Stomach (tissue), 8 donors: ENCODE measurements at regions not wholly inside any gene's neighbourhood (a gene's known extent, or its start where the extent isn't known, plus 50 kb on each side); places are given as distances from the start of the nearest gene placed in this dataset.

ENCODE experiments used
- DNase-seq, 2 donors: peaks; one replicate each; pipeline versions ENCODE4 v3.0.0 to v3.0.0-alpha.2; 2013 to 2019
- H3K27ac ChIP-seq, 5 donors: fragments of 200-600 bp in 4 of 5; sonication (generic) in 4 of 5; one replicate each; pipeline ENCODE4 v1.5.1; 2013 to 2019; ENCODE audit warnings: mild to moderate bottlenecking in 1 of 5, moderate library complexity in 1 of 5
- H3K27me3 ChIP-seq, 3 donors: fragments of 200-600 bp; sonication (generic); one replicate each; pipeline ENCODE4 v1.5.1; 2017 to 2019; ENCODE audit warnings: mixed run types in 1 of 3
- H3K36me3 ChIP-seq, 4 donors: fragments of 200-600 bp; sonication (generic); 1 replicate in 3 of 4; 2 replicates in 1 of 4; pipeline ENCODE4 v1.5.1; 2016 to 2019
- H3K4me1 ChIP-seq, 4 donors: fragments of 200-600 bp; sonication (generic); one replicate each; pipeline ENCODE4 v1.5.1; 2016 to 2019
- H3K4me3 ChIP-seq, 4 donors: fragments of 200-600 bp; sonication (generic) in 3 of 4; one replicate each; pipeline ENCODE4 v1.5.1; 2016 to 2019; ENCODE audit warnings: mild to moderate bottlenecking in 1 of 4
- H3K9me3 ChIP-seq, 4 donors: fragments of 200-600 bp; sonication (generic); one replicate each; pipeline ENCODE4 v1.5.1; 2016 to 2019
- EP300 ChIP-seq: sonication (generic); formaldehyde crosslinking; IDR thresholded peaks from one replicate; pipeline ENCODE4 v1.6.1; 2017; ENCODE audit warnings: antibody characterized with exemption
- POLR2A ChIP-seq, 4 donors: fragments of 450-650 bp; IDR thresholded peaks; one replicate each; pipeline ENCODE4 v1.6.1; 2016; ENCODE audit warnings: antibody characterized with exemption in 4 of 4, control low read depth in 2 of 4, mild to moderate bottlenecking in 1 of 4, moderate library complexity in 1 of 4
- POLR2AphosphoS5 ChIP-seq, 3 donors: sonication (generic); formaldehyde crosslinking; IDR thresholded peaks; one replicate each; pipeline ENCODE4 v1.6.1; 2016; ENCODE audit warnings: antibody characterized with exemption in 3 of 3
- WGBS, 5 donors: extraction: QIAGEN DNeasy Blood & Tissue Kit in 3 of 5; methylation state at CpG; one replicate each; pipeline versions ENCODE4 v1.1.5 to v1.1.7; 2013 to 2018; 5-methylcytosine and 5-hydroxymethylcytosine counted together
- intact Hi-C: fragments of 100-400 bp; cut with DNase I; formaldehyde crosslinking; loops from one replicate; pipeline ENCODE4 v1.15.1; 2023; ENCODE audit warnings: low total_unique reads
- TF ChIP-seq, protein P1 (sequence below), 7 experiments: fragments of 450-650 bp in 4 of 7; fragments of 200-600 bp in 3 of 7; sonication (generic) in 3 of 7; IDR thresholded peaks; one replicate each; pipeline ENCODE4 v1.5.1; 2016 to 2019; ENCODE audit warnings: antibody characterized with exemption in 7 of 7, control low read depth in 2 of 7, mild to moderate bottlenecking in 1 of 7
- donor health status: healthy with polysubstance abuse.
- donor health status: Bipolar disorder and iron deficiency.
- donor health status: healthy.

DNA sequence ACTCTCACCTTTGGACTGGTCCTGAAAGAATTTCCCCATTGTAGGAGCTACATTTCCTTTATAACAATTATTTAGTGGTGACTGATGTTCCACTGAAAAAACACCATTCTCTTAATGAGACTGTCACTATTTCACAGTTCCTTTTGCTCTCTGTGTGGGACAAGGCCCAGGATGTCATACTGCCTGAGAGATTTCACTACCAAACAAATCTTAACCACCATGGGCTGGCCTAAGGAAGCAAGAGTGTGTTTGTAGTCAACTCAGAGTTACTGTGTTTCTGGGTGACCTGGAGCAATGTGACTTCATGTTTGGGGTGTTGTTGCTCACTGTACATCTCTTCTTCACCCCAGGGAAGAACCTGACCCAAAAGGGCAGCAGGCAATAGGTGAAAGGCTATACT lies 50.1 kb upstream of the ZNF608 start:
- no peaks in the 10 kb centered on the region for H3K9me3 ChIP-seq
- no peak overlapping the region for H3K4me3 ChIP-seq
- H3K4me1 ChIP-seq: no peaks in the 10 kb centered on the region
- DNase-seq: no peak
- intact Hi-C loops: no loop called here
- no peaks in the 10 kb centered on the region for H3K27me3 ChIP-seq
- no peak for TF ChIP-seq POLR2AphosphoS5 (IDR thresholded peaks at IDR 0.05)
- TF ChIP-seq, protein P1, sequence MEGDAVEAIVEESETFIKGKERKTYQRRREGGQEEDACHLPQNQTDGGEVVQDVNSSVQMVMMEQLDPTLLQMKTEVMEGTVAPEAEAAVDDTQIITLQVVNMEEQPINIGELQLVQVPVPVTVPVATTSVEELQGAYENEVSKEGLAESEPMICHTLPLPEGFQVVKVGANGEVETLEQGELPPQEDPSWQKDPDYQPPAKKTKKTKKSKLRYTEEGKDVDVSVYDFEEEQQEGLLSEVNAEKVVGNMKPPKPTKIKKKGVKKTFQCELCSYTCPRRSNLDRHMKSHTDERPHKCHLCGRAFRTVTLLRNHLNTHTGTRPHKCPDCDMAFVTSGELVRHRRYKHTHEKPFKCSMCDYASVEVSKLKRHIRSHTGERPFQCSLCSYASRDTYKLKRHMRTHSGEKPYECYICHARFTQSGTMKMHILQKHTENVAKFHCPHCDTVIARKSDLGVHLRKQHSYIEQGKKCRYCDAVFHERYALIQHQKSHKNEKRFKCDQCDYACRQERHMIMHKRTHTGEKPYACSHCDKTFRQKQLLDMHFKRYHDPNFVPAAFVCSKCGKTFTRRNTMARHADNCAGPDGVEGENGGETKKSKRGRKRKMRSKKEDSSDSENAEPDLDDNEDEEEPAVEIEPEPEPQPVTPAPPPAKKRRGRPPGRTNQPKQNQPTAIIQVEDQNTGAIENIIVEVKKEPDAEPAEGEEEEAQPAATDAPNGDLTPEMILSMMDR (IDR thresholded peaks at IDR 0.05): no peak
- no peak for TF ChIP-seq POLR2A (IDR thresholded peaks at IDR 0.05)
- TF ChIP-seq EP300: no peak
- H3K36me3 ChIP-seq: no peaks in the 10 kb centered on the region
- H3K27ac ChIP-seq: no peak overlapping the region

DNA sequence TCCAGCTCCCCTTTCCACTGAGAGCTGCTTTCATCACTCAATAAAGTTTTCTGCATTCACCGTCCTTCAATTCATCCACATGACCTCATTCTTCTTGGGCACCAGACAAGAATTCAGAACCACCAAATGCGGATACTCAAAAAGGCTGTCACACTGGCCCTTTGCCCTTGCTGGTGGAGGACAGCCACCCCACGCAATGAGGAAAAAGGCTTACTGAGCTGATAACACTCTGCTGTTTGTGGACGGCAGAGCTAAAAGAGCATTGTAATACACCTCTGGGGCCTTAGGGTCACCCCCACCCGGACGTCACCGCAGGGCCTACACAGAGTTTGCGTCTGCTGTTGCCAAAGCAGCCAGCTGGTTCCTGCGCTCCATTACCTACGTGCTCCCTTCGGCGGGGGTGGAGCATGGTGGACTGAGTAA lies 51.2 kb upstream of the ZNF608 start:
- intact Hi-C loops: no loop called here
- 92 to 94% (median 93%) methylated on average over 12 of the region's 12 CpGs for whole genome bisulfite sequencing, 5 donors
- no peak for TF ChIP-seq EP300
- TF ChIP-seq POLR2A (IDR thresholded peaks at IDR 0.05): no peak
- TF ChIP-seq POLR2AphosphoS5 (IDR thresholded peaks at IDR 0.05): no peak
- TF ChIP-seq, protein P1 (IDR thresholded peaks at IDR 0.05): no peak
- no peaks in the 10 kb centered on the region for H3K9me3 ChIP-seq
- H3K4me1 ChIP-seq: no peaks in the 10 kb centered on the region
- no peak overlapping the region for H3K27ac ChIP-seq
- no peaks in the 10 kb centered on the region for H3K27me3 ChIP-seq
- no peak for DNase-seq
- no peak overlapping the region for H3K4me3 ChIP-seq
- no peaks in the 10 kb centered on the region for H3K36me3 ChIP-seq

DNA sequence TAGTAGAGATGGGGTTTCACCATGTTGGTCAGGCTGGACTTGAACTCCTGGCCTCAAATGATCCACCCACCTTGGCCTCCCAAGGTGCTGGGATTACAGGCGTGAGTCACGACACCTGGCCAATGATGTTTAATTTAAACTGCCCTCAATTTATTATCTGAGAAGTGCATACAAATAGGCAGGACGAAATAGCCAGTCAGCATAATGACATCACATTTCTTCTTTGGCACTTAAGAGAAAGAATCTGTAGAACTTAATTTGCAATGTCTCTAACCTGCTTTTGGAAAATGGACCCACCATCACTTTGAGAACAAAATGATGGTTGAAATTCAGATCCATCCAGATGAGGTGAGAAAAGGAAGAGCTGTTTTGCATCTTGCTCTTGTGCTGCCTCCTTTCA lies 52.5 kb upstream of the ZNF608 start:
- no peaks in the 10 kb centered on the region for H3K4me1 ChIP-seq
- TF ChIP-seq POLR2AphosphoS5 (IDR thresholded peaks at IDR 0.05) (no peak), EP300 (no peak), POLR2A (IDR thresholded peaks at IDR 0.05) (no peak)
- TF ChIP-seq, protein P1 (IDR thresholded peaks at IDR 0.05): no peak
- H3K4me3 ChIP-seq: no peak overlapping the region
- H3K36me3 ChIP-seq: no peaks in the 10 kb centered on the region
- intact Hi-C loops: no loop called here
- DNase-seq: no peak
- WGBS, 5 donors: 84 to 95% (median 89%) methylated on average over 3 of the region's 3 CpGs
- no peak overlapping the region for H3K27ac ChIP-seq
- H3K27me3 ChIP-seq: no peaks in the 10 kb centered on the region
- H3K9me3 ChIP-seq: no peaks in the 10 kb centered on the region

DNA sequence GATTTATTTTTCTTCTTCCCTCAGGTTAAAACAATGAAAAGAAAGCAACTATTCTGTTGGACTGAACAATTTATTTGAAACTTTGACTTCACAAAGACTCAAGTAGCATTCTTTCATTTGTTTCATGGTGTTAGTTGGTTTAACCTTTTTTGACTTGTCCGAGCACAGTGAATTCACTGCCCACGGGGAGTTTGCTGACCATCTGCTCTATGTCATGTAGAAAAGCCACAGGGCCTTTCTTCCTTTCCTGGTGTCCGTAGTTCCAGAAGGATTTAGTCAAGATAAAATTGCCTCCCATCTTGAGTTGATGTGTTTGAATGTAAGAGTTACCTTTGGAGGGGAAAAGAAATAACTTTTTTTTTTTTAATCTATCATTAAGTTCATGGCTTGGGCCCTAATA lies 55.1 kb upstream of the ZNF608 start:
- no peak for DNase-seq
- intact Hi-C loops: no loop called here
- no peak overlapping the region for H3K4me3 ChIP-seq
- H3K36me3 ChIP-seq: no peaks in the 10 kb centered on the region
- TF ChIP-seq, protein P1 (IDR thresholded peaks at IDR 0.05): no peak
- no peak for TF ChIP-seq POLR2AphosphoS5 (IDR thresholded peaks at IDR 0.05)
- no peak for TF ChIP-seq EP300
- TF ChIP-seq POLR2A (IDR thresholded peaks at IDR 0.05): no peak
- H3K9me3 ChIP-seq: no peaks in the 10 kb centered on the region
- no peak overlapping the region for H3K27ac ChIP-seq
- H3K4me1 ChIP-seq: peaks cover 0 to 6% (median 5%) of the 10 kb centered on the region in 4 donors
- H3K27me3 ChIP-seq: no peaks in the 10 kb centered on the region
- 80 to 86% (median 82%) methylated on average over 3 of the region's 3 CpGs for WGBS, 5 donors
